CD4-positive, alpha-beta T cell (primary cell): ENCODE measurements at regions not wholly inside any gene's neighbourhood (a gene's known extent, or its start where the extent isn't known, plus 50 kb on each side); places are given as distances from the start of the nearest gene placed in this dataset.
"Not testable (repeated sequence)": the region's sequence is repeated elsewhere in the genome, so short reads cannot be mapped to it uniquely, and the experiment has no call there.

Experiments used
- ATAC-seq: fragments of 200-7000 bp; cut with Tn5 transposase; one replicate; pipeline ENCODE4 v1.10.0; 2022; ENCODE audit warnings: mild to moderate bottlenecking; ENCODE audit not compliant: poor library complexity
- CTCF ChIA-PET: fragments of 350-600 bp; sonication (Branson Sonifier 250); formaldehyde crosslinking; loops from one replicate; lab custom pipeline; 2021; ENCODE audit warnings: antibody characterized with exemption, inconsistent platforms; lab: Charles Lee
- POLR2A ChIA-PET: fragments of 350-600 bp; sonication (Branson Sonifier 250); formaldehyde crosslinking; loops from one replicate; lab custom pipeline; 2021; ENCODE audit warnings: antibody characterized with exemption, inconsistent platforms; lab: Charles Lee
- DNase-seq, 14 experiments: peaks; one replicate each; pipeline ENCODE4 v3.0.0-alpha.2; 2013 to 2020; ENCODE audit warnings: mixed read lengths in 2 of 14
- H3K27ac ChIP-seq, 2 donors: one replicate each; pipeline versions ENCODE4 v1.5.1 to v1.7.0; 2013; ENCODE audit warnings: low read length in 2 of 2, low read depth in 1 of 2, mild to moderate bottlenecking in 1 of 2
- H3K27me3 ChIP-seq, 2 experiments: 1 replicate in 1 of 2; 2 replicates in 1 of 2; pipeline versions ENCODE4 v1.6.1 to v1.7.0; 2013; ENCODE audit warnings: low read length in 2 of 2, control low read depth in 1 of 2, mild to moderate bottlenecking in 1 of 2, moderate library complexity in 1 of 2; ENCODE audit not compliant: insufficient read depth in 2 of 2, control insufficient read depth in 1 of 2
- H3K36me3 ChIP-seq: one replicate; pipeline ENCODE4 v1.6.1; 2013; ENCODE audit warnings: low read length, control low read depth; ENCODE audit not compliant: insufficient read depth
- H3K4me1 ChIP-seq: one replicate; pipeline ENCODE4 v1.6.1; 2013; ENCODE audit warnings: low read length, control low read depth; ENCODE audit not compliant: insufficient read depth
- H3K4me3 ChIP-seq: one replicate; pipeline ENCODE4 v1.5.1; 2013; ENCODE audit warnings: mild to moderate bottlenecking, low read length, moderate library complexity
- H3K9me3 ChIP-seq, 2 experiments: 1 replicate in 1 of 2; 2 replicates in 1 of 2; pipeline versions ENCODE4 v1.6.1 to v1.7.0; 2013; ENCODE audit warnings: low read length in 2 of 2, mild to moderate bottlenecking in 2 of 2, control low read depth in 1 of 2, moderate library complexity in 1 of 2; ENCODE audit not compliant: control insufficient read depth in 1 of 2, insufficient read depth in 1 of 2
- H3K27ac Mint-ChIP-seq: one replicate; pipeline ENCODE4 v1.8.0; 2020; ENCODE audit warnings: mixed read lengths
- H3K27me3 Mint-ChIP-seq: one replicate; pipeline ENCODE4 v1.8.0; 2021; ENCODE audit warnings: mixed read lengths
- H3K36me3 Mint-ChIP-seq: one replicate; pipeline ENCODE4 v1.8.0; 2021; ENCODE audit warnings: low read depth, mixed read lengths
- H3K4me1 Mint-ChIP-seq: one replicate; pipeline ENCODE4 v1.8.0; 2021; ENCODE audit warnings: low read depth, mixed read lengths
- H3K4me3 Mint-ChIP-seq: one replicate; pipeline ENCODE4 v1.8.0; 2020; ENCODE audit warnings: mild to moderate bottlenecking, mixed read lengths
- H3K9me3 Mint-ChIP-seq: one replicate; pipeline ENCODE4 v1.8.0; 2020; ENCODE audit warnings: mixed read lengths
- CTCF ChIP-seq: fragments of 200-600 bp; IDR thresholded peaks from one replicate; pipeline ENCODE4 v1.8.0; 2022; ENCODE audit warnings: antibody characterized with exemption, mild to moderate bottlenecking
- intact Hi-C, 2 experiments: fragments of 100-400 bp; cut with DNase I in 1 of 2; cut with micrococcal nuclease in 1 of 2; formaldehyde crosslinking; loops; one replicate each; pipeline versions ENCODE4 v1.15.1 to v1.9.0; 2023 to 2025; cut with DNase I, micrococcal nuclease

- H3K36me3 ChIP-seq: no peaks in the 10 kb centered on the region
- no peak overlapping the region for H3K4me3 Mint-ChIP-seq
- no peak overlapping the region for H3K27ac Mint-ChIP-seq
- peaks cover 0 to 7% of the 10 kb centered on the region in 2 experiments for H3K9me3 ChIP-seq
- peaks cover 4% of the 10 kb centered on the region for H3K9me3 Mint-ChIP-seq
- CTCF ChIA-PET: no interaction called here
- H3K27me3 ChIP-seq: no peaks in the 10 kb centered on the region
- ATAC-seq (no peak), DNase-seq (no peak)
- no peaks in the 10 kb centered on the region for H3K4me1 Mint-ChIP-seq
- no peak overlapping the region for H3K4me3 ChIP-seq
- POLR2A ChIA-PET: no interaction called here
- intact Hi-C loops: no loop called here
- no peaks in the 10 kb centered on the region for H3K36me3 Mint-ChIP-seq
- no peak for TF ChIP-seq CTCF
- H3K27me3 Mint-ChIP-seq: no peaks in the 10 kb centered on the region
- H3K4me1 ChIP-seq: no peaks in the 10 kb centered on the region
- H3K27ac ChIP-seq: no peak overlapping the region
These were observed 1596.6 kb upstream of the CELF4 start for GRCh38 chr18:39162013-39162827.

GRCh38 chr18:39149211-39149806 is 1583.7 kb upstream of the CELF4 start:
- Mint-ChIP-seq H3K36me3 (no peaks in the 10 kb centered on the region), H3K27me3 (no peaks in the 10 kb centered on the region), H3K4me3 (no peak overlapping the region), H3K4me1 (no peaks in the 10 kb centered on the region), H3K9me3 (peaks cover 19% of the 10 kb centered on the region), H3K27ac (no peak overlapping the region)
- Histone ChIP-seq H3K9me3 (no peaks in the 10 kb centered on the region), H3K4me1 (no peaks in the 10 kb centered on the region), H3K27ac (no peak overlapping the region), H3K4me3 (no peak overlapping the region), H3K27me3 (no peaks in the 10 kb centered on the region), H3K36me3 (no peaks in the 10 kb centered on the region)
- ATAC-seq (no peak), DNase-seq (no peak)
- no peak for TF ChIP-seq CTCF
- POLR2A ChIA-PET: no interaction called here
- CTCF ChIA-PET: no interaction called here
- intact Hi-C loops: no loop called here

- H3K27me3 ChIP-seq: no peaks in the 10 kb centered on the region
- peaks cover 0 to 4% of the 10 kb centered on the region in 2 experiments for H3K9me3 ChIP-seq
- Mint-ChIP-seq H3K27me3 (no peaks in the 10 kb centered on the region), H3K9me3 (peaks cover 16% of the 10 kb centered on the region), H3K4me1 (no peaks in the 10 kb centered on the region), H3K27ac (no peak overlapping the region), H3K36me3 (no peaks in the 10 kb centered on the region), H3K4me3 (no peak overlapping the region)
- no peak for TF ChIP-seq CTCF
- intact Hi-C loops: no loop called here
- CTCF ChIA-PET: no interaction called here
- H3K4me3 ChIP-seq: no peak overlapping the region
- no peaks in the 10 kb centered on the region for H3K36me3 ChIP-seq
- ATAC-seq: no peak
- H3K27ac ChIP-seq: no peak overlapping the region
- DNase-seq: no peak
- H3K4me1 ChIP-seq: no peaks in the 10 kb centered on the region
- POLR2A ChIA-PET: no interaction called here
These were observed 1568.7 kb upstream of the CELF4 start for GRCh38 chr18:39134255-39134654.

- H3K27ac ChIP-seq, intact Hi-C loops, H3K4me3 ChIP-seq, DNase-seq, H3K27me3 Mint-ChIP-seq, H3K36me3 Mint-ChIP-seq, H3K27ac Mint-ChIP-seq, H3K36me3 ChIP-seq, CTCF ChIA-PET, H3K4me1 ChIP-seq, H3K9me3 ChIP-seq, ATAC-seq, H3K4me3 Mint-ChIP-seq, H3K27me3 ChIP-seq, POLR2A ChIA-PET, H3K4me1 Mint-ChIP-seq: not testable (repeated sequence)
- peaks cover 24% of the 10 kb centered on the region for H3K9me3 Mint-ChIP-seq
These were observed 1561.9 kb upstream of the CELF4 start for GRCh38 chr18:39127538-39127937.
